Stimulated activated CD4-positive, alpha-beta T cell treated with anti-CD3 and anti-CD28 coated beads, Interleukin-2, amount 100 ng/mL, for 48 hours (primary cell): ENCODE measurements at regions not wholly inside any gene's neighbourhood (a gene's known extent, or its start where the extent isn't known, plus 50 kb on each side); places are given as distances from the start of the nearest gene placed in this dataset.
A peak's percentile ranks its signal among the peaks of the same experiment; 100 is the strongest.

Experiments used
- DNase-seq, 2 donors: peaks; one replicate each; pipeline ENCODE4 v3.0.0-alpha.2; 2020

- no peak for DNase-seq
These were observed 475.0 kb downstream of the RNF144A start for GRCh38 chr2:7392076-7392787.

GRCh38 chr2:7394195-7394594, 477.0 kb downstream of the RNF144A start:
- DNase-seq: no peak

- DNase-seq: no peak
These were observed 483.4 kb downstream of the RNF144A start for GRCh38 chr2:7400628-7401027.

- no peak for DNase-seq
These were observed 486.0 kb downstream of the RNF144A start for GRCh38 chr2:7403092-7403775.

- no peak for DNase-seq
These were observed 488.9 kb downstream of the RNF144A start for GRCh38 chr2:7405861-7406715.

GRCh38 chr2:7407001-7407400, 489.8 kb downstream of the RNF144A start:
- no peak for DNase-seq

- no peak for DNase-seq
These were observed 490.9 kb downstream of the RNF144A start for GRCh38 chr2:7407906-7408680.

- DNase-seq: no peak
These were observed 494.5 kb downstream of the RNF144A start for GRCh38 chr2:7411691-7412090.

- no peak for DNase-seq
These were observed 500.9 kb downstream of the RNF144A start for GRCh38 chr2:7417845-7418742.

GRCh38 chr2:7419186-7419585, 502.0 kb downstream of the RNF144A start:
- DNase-seq: no peak

GRCh38 chr2:7419814-7420311, 502.7 kb downstream of the RNF144A start:
- no peak for DNase-seq

GRCh38 chr2:7420530-7420929, 503.3 kb downstream of the RNF144A start:
- DNase-seq: no peak

GRCh38 chr2:7424481-7424880, 507.3 kb downstream of the RNF144A start:
- DNase-seq: no peak

- no peak for DNase-seq
These were observed 510.3 kb downstream of the RNF144A start for GRCh38 chr2:7427293-7428060.

- DNase-seq: no peak
These were observed 511.4 kb downstream of the RNF144A start for GRCh38 chr2:7428454-7429204.

- DNase-seq: no peak
These were observed 512.5 kb downstream of the RNF144A start for GRCh38 chr2:7429733-7430132.

GRCh38 chr2:7430421-7430868, 513.2 kb downstream of the RNF144A start:
- no peak for DNase-seq

GRCh38 chr2:7430869-7431641, 513.8 kb downstream of the RNF144A start:
- peak in 1 of 2 donors; percentile 48 for DNase-seq

- no peak for DNase-seq
These were observed 515.2 kb downstream of the RNF144A start for GRCh38 chr2:7432436-7432835.
